ENCODE measurements at regions not wholly inside any gene's neighbourhood (a gene's known extent, or its start where the extent isn't known, plus 50 kb on each side); places are given as distances from the start of the nearest gene placed in this dataset.
"Not testable (repeated sequence)": the region's sequence is repeated elsewhere in the genome, so short reads cannot be mapped to it uniquely, and the experiment has no call there.

- H3K9me3 Mint-ChIP-seq = no peaks in the 10 kb centered on the region
- no peaks in the 10 kb centered on the region for H3K36me3 Mint-ChIP-seq (ENCODE audit: low read depth)
- no peaks in the 10 kb centered on the region for H3K4me1 Mint-ChIP-seq
- H3K27me3 Mint-ChIP-seq = peaks cover 23% of the 10 kb centered on the region
- no peak for ATAC-seq (replicated peaks)
- no peak overlapping the region for H3K4me3 Mint-ChIP-seq
- H3K27ac Mint-ChIP-seq = no peak overlapping the region
Measured at GRCh38 chr11:119586181-119586580, 142.8 kb downstream of the NECTIN1 start.

- no peak overlapping the region for H3K27ac Mint-ChIP-seq
- no peaks in the 10 kb centered on the region for H3K9me3 Mint-ChIP-seq
- H3K36me3 Mint-ChIP-seq (ENCODE audit: low read depth) = no peaks in the 10 kb centered on the region
- H3K4me1 Mint-ChIP-seq = no peaks in the 10 kb centered on the region
- ATAC-seq (replicated peaks) = no peak
- peak overlapping the region; percentile 37 for H3K4me3 Mint-ChIP-seq
- H3K27me3 Mint-ChIP-seq = peaks cover 28% of the 10 kb centered on the region
Measured at GRCh38 chr11:119585043-119585781, 143.8 kb downstream of the NECTIN1 start.

DNA sequence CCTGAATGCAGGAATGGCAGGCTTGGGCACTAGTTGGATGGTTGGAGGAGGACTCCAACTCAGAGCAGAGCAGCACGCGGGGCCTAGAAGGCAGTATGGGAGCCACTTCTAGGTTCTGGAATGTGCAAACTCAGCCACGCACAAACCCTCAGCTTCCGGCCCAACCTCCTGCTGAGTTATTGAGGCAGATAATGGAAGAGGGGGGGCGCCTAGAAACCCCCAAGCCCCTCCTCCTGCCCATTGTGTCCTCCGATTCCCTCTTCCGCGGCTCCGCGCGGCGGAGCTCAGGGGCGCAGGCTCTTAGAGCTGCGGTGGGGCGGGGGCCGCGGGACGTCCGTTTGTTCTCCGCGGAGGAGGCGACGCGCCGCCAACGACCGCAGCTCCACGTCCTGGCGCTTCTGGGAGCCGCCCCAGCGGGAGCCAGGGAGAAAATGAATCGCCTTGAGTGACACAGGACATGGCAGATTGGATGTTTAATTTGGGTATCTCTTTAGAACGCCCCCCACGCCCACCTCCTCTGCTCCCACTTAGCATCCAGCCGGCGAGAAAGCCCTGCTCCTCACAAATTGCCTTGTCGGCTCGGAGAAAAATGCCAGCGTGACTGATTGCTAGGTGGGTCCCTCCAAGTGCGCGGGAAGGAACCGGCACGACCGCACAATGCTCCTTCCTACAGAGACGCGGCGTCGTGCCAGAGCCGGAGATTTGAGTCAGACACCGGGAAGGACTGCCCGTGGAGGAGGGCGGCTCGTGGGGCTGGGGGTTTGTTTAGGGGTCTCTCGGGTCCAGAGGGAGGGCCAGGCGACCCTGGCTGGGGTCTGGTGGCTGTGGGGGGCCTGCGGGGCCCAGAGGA is 144.6 kb downstream of the NECTIN1 start:
- Mint-ChIP-seq H3K36me3 (ENCODE audit: low read depth) (no peaks in the 10 kb centered on the region), H3K4me3 (peak overlapping the region; percentile 37), H3K27me3 (peaks cover 29% of the 10 kb centered on the region), H3K9me3 (no peaks in the 10 kb centered on the region), H3K27ac (no peak overlapping the region), H3K4me1 (no peaks in the 10 kb centered on the region)
- peak; percentile 28 for ATAC-seq (replicated peaks)

- H3K4me3 Mint-ChIP-seq = no peak overlapping the region
- H3K36me3 Mint-ChIP-seq (ENCODE audit: low read depth) = no peaks in the 10 kb centered on the region
- no peaks in the 10 kb centered on the region for H3K4me1 Mint-ChIP-seq
- no peak overlapping the region for H3K27ac Mint-ChIP-seq
- ATAC-seq (replicated peaks) = no peak
- H3K9me3 Mint-ChIP-seq = no peaks in the 10 kb centered on the region
- peaks cover 34% of the 10 kb centered on the region for H3K27me3 Mint-ChIP-seq
Measured at GRCh38 chr11:119583585-119583984, 145.4 kb downstream of the NECTIN1 start.

DNA sequence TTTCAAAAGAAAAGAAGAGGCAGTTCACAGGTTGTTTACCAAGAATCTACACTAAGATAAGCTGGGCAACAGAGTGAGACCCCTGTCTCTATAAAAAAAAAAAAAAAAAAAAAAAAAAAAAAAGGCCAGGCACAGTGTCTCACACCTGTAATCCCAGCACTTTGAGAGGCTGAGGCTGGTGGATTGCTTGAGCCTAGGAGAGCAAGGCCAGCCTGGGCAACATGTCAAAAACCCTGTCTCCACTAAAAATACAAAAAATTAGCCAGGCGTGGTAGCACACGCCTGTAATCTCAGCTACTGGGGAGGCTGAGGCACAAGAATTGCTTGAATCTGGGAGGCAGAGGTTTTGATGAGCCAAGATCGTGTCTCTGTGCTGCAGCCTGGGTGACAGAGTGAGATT is 147.6 kb downstream of the NECTIN1 start:
- H3K9me3 Mint-ChIP-seq; ATAC-seq (replicated peaks); H3K36me3 Mint-ChIP-seq (ENCODE audit: low read depth); H3K4me1 Mint-ChIP-seq; H3K4me3 Mint-ChIP-seq; H3K27ac Mint-ChIP-seq: not testable (repeated sequence)
- peaks cover 41% of the 10 kb centered on the region for H3K27me3 Mint-ChIP-seq

DNA sequence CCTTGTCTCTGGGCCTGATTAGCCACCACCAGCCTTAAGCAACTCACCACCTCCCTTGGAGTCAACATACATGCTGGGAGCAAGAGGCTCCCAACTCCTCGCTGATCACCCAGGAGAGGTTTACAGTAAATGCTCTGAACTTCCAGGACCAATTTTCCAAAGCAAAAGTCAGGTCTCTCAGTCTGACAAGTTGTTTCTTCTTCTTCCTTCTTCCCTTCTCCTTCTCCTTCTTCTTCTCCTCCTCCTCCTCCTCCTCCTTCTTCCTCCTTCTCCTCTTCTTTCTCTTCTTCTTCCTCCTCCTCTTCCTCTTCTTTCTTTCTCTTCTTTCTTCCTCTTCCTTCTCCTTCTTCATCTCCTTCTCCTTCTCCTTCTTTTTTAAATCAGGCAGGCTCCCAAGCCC is 148.2 kb downstream of the NECTIN1 start:
- Mint-ChIP-seq H3K9me3 (no peaks in the 10 kb centered on the region), H3K4me3 (no peak overlapping the region), H3K4me1 (no peaks in the 10 kb centered on the region), H3K36me3 (ENCODE audit: low read depth) (no peaks in the 10 kb centered on the region), H3K27me3 (peaks cover 36% of the 10 kb centered on the region), H3K27ac (no peak overlapping the region)
- no peak for ATAC-seq (replicated peaks)

DNA sequence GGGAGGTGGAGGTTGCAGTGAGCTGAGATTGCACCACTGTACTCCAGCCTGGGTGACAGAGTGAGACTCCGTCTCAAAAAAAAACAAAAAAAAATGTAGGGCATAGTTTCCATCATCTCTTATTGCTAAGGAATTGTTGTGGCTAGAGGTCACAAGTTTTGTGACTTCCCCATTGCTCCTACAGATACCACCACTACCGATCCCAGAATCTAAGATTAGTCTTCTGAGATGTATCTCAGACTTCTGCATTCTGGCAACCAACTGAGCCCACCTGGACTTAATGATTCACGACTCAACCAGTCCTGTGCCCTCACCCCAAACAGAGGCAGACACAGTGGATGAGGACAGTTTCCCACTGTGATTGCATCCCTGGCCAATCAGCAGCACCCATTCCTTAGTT is 148.9 kb downstream of the NECTIN1 start:
- ATAC-seq (replicated peaks) = no peak
- Mint-ChIP-seq H3K4me1 (no peaks in the 10 kb centered on the region), H3K27ac (no peak overlapping the region), H3K9me3 (no peaks in the 10 kb centered on the region), H3K4me3 (no peak overlapping the region), H3K36me3 (ENCODE audit: low read depth) (no peaks in the 10 kb centered on the region), H3K27me3 (peaks cover 35% of the 10 kb centered on the region)

DNA sequence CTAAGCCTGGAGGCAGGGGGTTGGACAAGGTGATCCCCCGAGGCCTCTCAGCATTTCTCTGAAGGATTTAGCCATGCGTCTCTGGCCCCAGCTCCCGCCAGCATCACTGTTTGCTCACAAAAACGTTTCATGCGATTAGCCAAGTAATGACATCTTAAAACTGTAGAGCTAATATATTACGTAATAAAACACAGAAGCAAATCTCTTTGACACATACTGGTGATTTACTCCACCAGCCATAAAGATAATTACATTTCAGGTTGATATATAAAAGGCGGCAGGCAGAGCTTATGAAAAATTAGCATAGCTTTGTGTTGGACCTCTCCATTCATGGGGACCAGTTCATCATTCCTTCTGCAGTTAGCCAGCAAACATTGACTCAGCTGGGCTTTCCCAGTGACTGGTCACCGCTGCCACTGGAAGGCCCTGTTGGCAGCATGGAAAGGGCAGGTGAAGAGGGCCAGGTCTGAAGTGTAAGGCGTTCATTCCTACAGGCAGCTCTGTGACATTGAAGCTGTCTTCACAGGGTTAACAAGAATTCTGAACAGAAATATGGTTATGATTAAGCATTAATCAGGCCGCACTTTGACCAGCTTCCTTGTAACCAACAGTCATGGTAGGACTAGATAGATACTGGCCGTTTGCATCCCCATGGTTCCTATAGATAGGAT is 150.3 kb downstream of the NECTIN1 start:
- Mint-ChIP-seq H3K4me3 (no peak overlapping the region), H3K27me3 (peaks cover 40% of the 10 kb centered on the region), H3K27ac (no peak overlapping the region), H3K9me3 (no peaks in the 10 kb centered on the region), H3K4me1 (no peaks in the 10 kb centered on the region), H3K36me3 (ENCODE audit: low read depth) (no peaks in the 10 kb centered on the region)
- no peak for ATAC-seq (replicated peaks)

- Mint-ChIP-seq H3K4me1 (no peaks in the 10 kb centered on the region), H3K27ac (no peak overlapping the region), H3K36me3 (ENCODE audit: low read depth) (no peaks in the 10 kb centered on the region), H3K4me3 (no peak overlapping the region), H3K9me3 (no peaks in the 10 kb centered on the region), H3K27me3 (peaks cover 21% of the 10 kb centered on the region)
- no peak for ATAC-seq (replicated peaks)
Measured at GRCh38 chr11:119573858-119574257, 150.9 kb upstream of the THY1 start.

GRCh38 chr11:119572481-119573424 is 149.8 kb upstream of the THY1 start:
- ATAC-seq (replicated peaks) = no peak
- H3K27ac Mint-ChIP-seq = no peak overlapping the region
- H3K9me3 Mint-ChIP-seq = no peaks in the 10 kb centered on the region
- H3K4me1 Mint-ChIP-seq = no peaks in the 10 kb centered on the region
- no peaks in the 10 kb centered on the region for H3K36me3 Mint-ChIP-seq (ENCODE audit: low read depth)
- H3K27me3 Mint-ChIP-seq = peaks cover 16% of the 10 kb centered on the region
- no peak overlapping the region for H3K4me3 Mint-ChIP-seq

GRCh38 chr11:119571311-119571710 is 148.3 kb upstream of the THY1 start:
- H3K36me3 Mint-ChIP-seq (ENCODE audit: low read depth) = no peaks in the 10 kb centered on the region
- H3K9me3 Mint-ChIP-seq = no peaks in the 10 kb centered on the region
- no peak overlapping the region for H3K4me3 Mint-ChIP-seq
- no peak overlapping the region for H3K27ac Mint-ChIP-seq
- H3K27me3 Mint-ChIP-seq = peaks cover 7% of the 10 kb centered on the region
- ATAC-seq (replicated peaks) = no peak
- no peaks in the 10 kb centered on the region for H3K4me1 Mint-ChIP-seq

DNA sequence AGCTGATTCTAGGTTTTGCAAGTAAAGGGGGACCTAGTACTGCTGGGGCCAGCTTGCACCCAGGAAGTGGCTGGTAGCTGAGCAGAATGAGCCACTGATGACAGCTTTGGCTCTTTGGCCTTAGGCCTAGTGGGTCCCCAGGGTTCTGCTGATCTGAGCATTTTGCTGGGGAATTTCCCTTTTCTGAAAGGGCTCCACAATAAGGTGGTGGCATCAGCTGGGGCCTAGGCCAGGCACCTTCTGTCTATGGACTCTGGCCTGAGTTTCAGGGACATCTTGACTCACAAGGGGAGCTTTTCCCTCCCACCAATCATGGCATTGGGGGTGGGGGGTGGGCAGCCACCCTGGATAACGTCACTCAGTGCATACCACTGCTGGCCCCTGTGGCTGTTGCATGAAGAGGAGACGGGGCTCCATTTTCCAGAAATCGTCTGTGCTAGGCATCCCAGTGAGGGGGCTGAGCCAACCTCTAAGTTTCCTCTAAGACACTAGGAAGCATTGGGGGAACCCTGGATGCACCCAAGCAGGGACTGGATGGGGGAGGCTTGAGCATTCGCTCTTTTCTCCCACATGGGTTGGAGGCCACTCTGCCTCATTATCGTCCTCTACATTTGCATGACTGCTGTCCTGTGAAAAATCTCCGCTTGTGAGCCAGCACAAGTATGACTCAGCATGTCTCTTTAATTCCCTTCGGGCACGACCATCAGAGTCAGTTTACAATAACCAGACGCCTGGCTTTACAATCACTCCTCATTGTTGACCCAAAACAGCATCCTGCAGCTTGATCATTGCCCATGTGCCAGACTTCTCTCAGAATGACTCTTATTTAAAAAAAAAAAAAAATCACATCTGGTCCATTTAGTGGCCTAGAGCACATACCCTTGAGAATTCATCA is 145.0 kb upstream of the THY1 start:
- no peak overlapping the region for H3K27ac Mint-ChIP-seq
- ATAC-seq (replicated peaks) = no peak
- no peak overlapping the region for H3K4me3 Mint-ChIP-seq
- peaks cover 4% of the 10 kb centered on the region for H3K27me3 Mint-ChIP-seq
- H3K36me3 Mint-ChIP-seq (ENCODE audit: low read depth) = no peaks in the 10 kb centered on the region
- H3K9me3 Mint-ChIP-seq = no peaks in the 10 kb centered on the region
- H3K4me1 Mint-ChIP-seq = no peaks in the 10 kb centered on the region

- Mint-ChIP-seq H3K4me1 (no peaks in the 10 kb centered on the region), H3K27ac (no peak overlapping the region), H3K27me3 (peaks cover 12% of the 10 kb centered on the region), H3K9me3 (no peaks in the 10 kb centered on the region), H3K4me3 (no peak overlapping the region), H3K36me3 (ENCODE audit: low read depth) (no peaks in the 10 kb centered on the region)
- no peak for ATAC-seq (replicated peaks)
Measured at GRCh38 chr11:119566319-119566718, 143.3 kb upstream of the THY1 start.

Data from activated T-helper 17 cell treated with anti-CD3 and anti-CD28 coated beads, Interleukin-2, amount 50 U/mL, for 72 hours (primary cell).